ENCODE measurements at regions not wholly inside any gene's neighbourhood (a gene's known extent, or its start where the extent isn't known, plus 50 kb on each side); places are given as distances from the start of the nearest gene placed in this dataset.

DNA sequence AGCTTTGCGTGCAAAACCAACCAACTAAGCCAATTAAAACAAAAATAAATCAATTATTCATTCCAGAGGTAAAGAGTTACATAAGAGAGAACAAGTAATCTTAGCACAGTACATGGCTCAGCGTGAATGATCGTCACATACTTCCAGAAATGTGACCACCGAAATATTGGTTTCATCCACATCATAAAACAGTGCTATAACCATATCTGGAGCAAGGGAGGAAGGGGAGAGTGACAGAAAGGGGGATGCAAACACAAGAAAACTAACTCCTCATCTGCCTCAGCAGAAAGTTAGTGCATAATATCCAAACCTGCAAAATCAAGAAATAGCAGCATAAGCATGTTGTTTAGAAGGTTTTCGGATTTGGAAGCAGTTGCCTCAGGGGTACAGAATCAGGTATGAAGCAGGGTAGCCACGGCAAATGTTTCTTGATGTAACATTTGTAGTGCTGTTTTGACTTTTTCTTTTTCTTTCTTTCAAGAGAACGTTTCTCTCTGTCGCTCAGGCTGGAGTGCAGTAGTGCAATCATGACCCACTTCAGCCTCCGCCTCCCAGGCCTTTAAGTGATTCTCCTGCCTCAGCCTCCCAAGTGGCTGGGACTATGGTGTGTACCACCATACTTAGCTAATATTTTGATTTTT, 93.9 kb upstream of the EGLN3 start:
- no peak for DNase-seq (ENCODE audit: low spot score in 2 of 2)
- in situ Hi-C loops (cut with MboI; ENCODE audit: low sequenced_read_pairs): no loop called here
- Histone ChIP-seq H3K4me1 (no peaks in the 10 kb centered on the region), H3K9me3 (no peaks in the 10 kb centered on the region), H3K36me3 (replicated peaks) (no peaks in the 10 kb centered on the region), H3K4me3 (no peak overlapping the region), H3K27me3 (ENCODE audit: low read depth) (no peaks in the 10 kb centered on the region)

- no peaks in the 10 kb centered on the region for H3K27me3 ChIP-seq (ENCODE audit: low read depth)
- no peaks in the 10 kb centered on the region for H3K9me3 ChIP-seq
- H3K36me3 ChIP-seq (replicated peaks): no peaks in the 10 kb centered on the region
- no peaks in the 10 kb centered on the region for H3K4me1 ChIP-seq
- in situ Hi-C loops (cut with MboI; ENCODE audit: low sequenced_read_pairs): no loop called here
- H3K4me3 ChIP-seq: no peak overlapping the region
- DNase-seq (ENCODE audit: low spot score in 2 of 2): no peak
Measured at GRCh38 chr14:34044373-34044637, 93.4 kb upstream of the EGLN3 start.

- in situ Hi-C loops (cut with MboI; ENCODE audit: low sequenced_read_pairs): no loop called here
- Histone ChIP-seq H3K4me3 (no peak overlapping the region), H3K36me3 (replicated peaks) (no peaks in the 10 kb centered on the region), H3K4me1 (no peaks in the 10 kb centered on the region), H3K27me3 (ENCODE audit: low read depth) (no peaks in the 10 kb centered on the region), H3K9me3 (no peaks in the 10 kb centered on the region)
- no peak for DNase-seq (ENCODE audit: low spot score in 2 of 2)
Measured at GRCh38 chr14:34043627-34044372, 92.9 kb upstream of the EGLN3 start.

- DNase-seq (ENCODE audit: low spot score in 2 of 2): no peak
- no peaks in the 10 kb centered on the region for H3K27me3 ChIP-seq (ENCODE audit: low read depth)
- no peaks in the 10 kb centered on the region for H3K9me3 ChIP-seq
- no peaks in the 10 kb centered on the region for H3K36me3 ChIP-seq (replicated peaks)
- H3K4me1 ChIP-seq: no peaks in the 10 kb centered on the region
- H3K4me3 ChIP-seq: no peak overlapping the region
- in situ Hi-C loops (cut with MboI; ENCODE audit: low sequenced_read_pairs): no loop called here
Measured at GRCh38 chr14:34041220-34041619, 90.3 kb upstream of the EGLN3 start.

GRCh38 chr14:34040766-34041165, 89.9 kb upstream of the EGLN3 start:
- no peak for DNase-seq (ENCODE audit: low spot score in 2 of 2)
- Histone ChIP-seq H3K9me3 (no peaks in the 10 kb centered on the region), H3K36me3 (replicated peaks) (no peaks in the 10 kb centered on the region), H3K4me1 (no peaks in the 10 kb centered on the region), H3K27me3 (ENCODE audit: low read depth) (no peaks in the 10 kb centered on the region), H3K4me3 (no peak overlapping the region)
- in situ Hi-C loops (cut with MboI; ENCODE audit: low sequenced_read_pairs): no loop called here

DNA sequence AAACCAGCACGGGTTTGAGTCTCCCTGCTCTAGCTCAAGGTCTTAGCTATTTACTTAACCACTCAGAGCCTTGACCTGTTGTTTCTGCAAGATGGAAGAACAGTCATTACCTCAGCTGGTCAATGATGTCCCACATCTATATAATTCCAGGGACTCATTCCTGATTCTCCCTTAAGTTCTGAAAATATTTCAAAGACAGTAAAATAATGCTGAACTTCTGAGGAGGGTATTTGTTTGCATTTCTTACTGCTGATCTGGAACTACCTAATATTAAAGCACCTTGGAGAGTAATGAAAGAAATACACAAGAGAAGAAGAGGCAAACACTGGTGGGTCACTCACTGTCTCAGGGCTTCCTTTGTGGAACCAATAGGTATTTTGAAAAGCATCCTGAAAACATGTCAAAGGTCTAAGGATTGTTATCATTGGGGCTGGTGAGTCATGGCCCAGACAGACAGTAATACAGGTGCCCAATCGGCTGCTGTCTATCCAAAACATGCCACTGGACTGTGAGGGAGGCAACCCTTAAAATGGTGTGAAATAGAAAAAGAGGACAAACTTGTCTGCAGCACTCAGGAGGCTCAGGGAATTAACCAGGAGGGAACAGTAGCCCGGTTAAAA, 88.7 kb upstream of the EGLN3 start:
- Histone ChIP-seq H3K4me3 (no peak overlapping the region), H3K4me1 (no peaks in the 10 kb centered on the region), H3K36me3 (replicated peaks) (no peaks in the 10 kb centered on the region), H3K9me3 (no peaks in the 10 kb centered on the region), H3K27me3 (ENCODE audit: low read depth) (no peaks in the 10 kb centered on the region)
- DNase-seq (ENCODE audit: low spot score in 2 of 2): no peak
- in situ Hi-C loops (cut with MboI; ENCODE audit: low sequenced_read_pairs): no loop called here

- H3K27me3 ChIP-seq (ENCODE audit: low read depth): no peaks in the 10 kb centered on the region
- in situ Hi-C loops (cut with MboI; ENCODE audit: low sequenced_read_pairs): no loop called here
- no peaks in the 10 kb centered on the region for H3K4me1 ChIP-seq
- H3K4me3 ChIP-seq: no peak overlapping the region
- no peaks in the 10 kb centered on the region for H3K36me3 ChIP-seq (replicated peaks)
- H3K9me3 ChIP-seq: no peaks in the 10 kb centered on the region
- DNase-seq (ENCODE audit: low spot score in 2 of 2): no peak
Measured at GRCh38 chr14:34038358-34039057, 87.6 kb upstream of the EGLN3 start.

- DNase-seq (ENCODE audit: low spot score in 2 of 2): no peak
- Histone ChIP-seq H3K9me3 (no peaks in the 10 kb centered on the region), H3K36me3 (replicated peaks) (no peaks in the 10 kb centered on the region), H3K27me3 (ENCODE audit: low read depth) (no peaks in the 10 kb centered on the region), H3K4me3 (no peak overlapping the region), H3K4me1 (no peaks in the 10 kb centered on the region)
- in situ Hi-C loops (cut with MboI; ENCODE audit: low sequenced_read_pairs): no loop called here
Measured at GRCh38 chr14:34036319-34036766, 85.5 kb upstream of the EGLN3 start.

DNA sequence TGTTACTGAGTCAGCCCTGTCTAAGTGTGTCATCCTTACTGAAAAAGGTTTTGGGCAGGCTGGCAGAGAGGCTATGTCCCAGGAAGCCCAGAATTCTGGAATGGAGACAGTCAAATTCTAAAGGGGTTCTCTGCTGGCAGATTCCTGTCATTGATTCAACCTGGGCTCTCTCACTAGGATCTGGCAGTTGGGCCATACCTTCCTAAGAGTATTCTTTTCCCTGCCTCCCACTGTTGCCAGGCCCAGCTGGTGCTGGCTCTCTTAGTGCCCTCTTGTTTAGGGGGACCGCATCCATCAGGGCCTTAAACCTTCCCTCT, 85.0 kb upstream of the EGLN3 start:
- Histone ChIP-seq H3K9me3 (no peaks in the 10 kb centered on the region), H3K4me1 (no peaks in the 10 kb centered on the region), H3K4me3 (no peak overlapping the region), H3K36me3 (replicated peaks) (no peaks in the 10 kb centered on the region), H3K27me3 (ENCODE audit: low read depth) (no peaks in the 10 kb centered on the region)
- in situ Hi-C loops (cut with MboI; ENCODE audit: low sequenced_read_pairs): no loop called here
- no peak for DNase-seq (ENCODE audit: low spot score in 2 of 2)

DNA sequence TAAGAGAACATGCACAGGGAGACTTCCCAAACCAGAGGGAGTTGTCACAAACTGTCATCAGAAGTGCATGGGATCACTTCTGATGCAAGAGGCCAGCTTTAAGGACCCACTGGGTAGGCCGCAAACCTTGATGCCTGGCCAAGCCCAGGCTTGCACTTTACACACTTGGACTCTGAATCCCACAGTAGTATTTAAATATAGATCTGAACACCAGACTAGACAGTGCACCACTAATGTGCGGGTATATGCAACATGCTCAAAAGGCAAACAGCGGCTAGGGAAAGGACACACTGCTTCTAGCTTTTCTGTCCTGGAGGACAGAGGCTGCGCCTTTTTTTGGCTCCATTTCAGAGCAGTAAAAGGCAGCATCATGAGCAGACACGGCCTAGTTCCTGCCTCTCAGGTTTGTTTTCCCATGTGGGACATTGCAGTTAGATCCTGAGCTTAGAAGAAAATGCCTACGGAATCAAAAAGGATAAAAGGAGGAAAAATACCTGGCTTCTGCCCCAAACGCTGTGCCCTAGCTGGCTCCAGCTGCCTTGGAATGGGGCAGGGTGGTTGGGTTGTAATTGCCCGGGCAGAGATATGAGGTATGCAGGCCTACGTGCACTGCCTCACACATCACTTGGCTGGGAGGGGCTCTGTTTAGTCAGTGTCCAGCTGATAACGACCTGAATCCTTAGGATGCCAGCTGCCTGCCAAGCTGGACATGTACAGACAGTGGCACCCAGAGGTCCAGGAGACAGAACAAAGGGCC, 84.5 kb upstream of the EGLN3 start:
- no peaks in the 10 kb centered on the region for H3K36me3 ChIP-seq (replicated peaks)
- no peaks in the 10 kb centered on the region for H3K27me3 ChIP-seq (ENCODE audit: low read depth)
- H3K4me1 ChIP-seq: no peaks in the 10 kb centered on the region
- no peak for DNase-seq (ENCODE audit: low spot score in 2 of 2)
- in situ Hi-C loops (cut with MboI; ENCODE audit: low sequenced_read_pairs): no loop called here
- H3K9me3 ChIP-seq: no peaks in the 10 kb centered on the region
- H3K4me3 ChIP-seq: no peak overlapping the region

GRCh38 chr14:34034447-34035176, 83.7 kb upstream of the EGLN3 start:
- DNase-seq (ENCODE audit: low spot score in 2 of 2): no peak
- H3K4me1 ChIP-seq: peaks cover 6% of the 10 kb centered on the region; the same call in 1 of the 2 replicates
- H3K9me3 ChIP-seq: no peaks in the 10 kb centered on the region
- no peak overlapping the region for H3K4me3 ChIP-seq
- H3K36me3 ChIP-seq (replicated peaks): no peaks in the 10 kb centered on the region
- in situ Hi-C loops (cut with MboI; ENCODE audit: low sequenced_read_pairs): no loop called here
- no peaks in the 10 kb centered on the region for H3K27me3 ChIP-seq (ENCODE audit: low read depth)

DNA sequence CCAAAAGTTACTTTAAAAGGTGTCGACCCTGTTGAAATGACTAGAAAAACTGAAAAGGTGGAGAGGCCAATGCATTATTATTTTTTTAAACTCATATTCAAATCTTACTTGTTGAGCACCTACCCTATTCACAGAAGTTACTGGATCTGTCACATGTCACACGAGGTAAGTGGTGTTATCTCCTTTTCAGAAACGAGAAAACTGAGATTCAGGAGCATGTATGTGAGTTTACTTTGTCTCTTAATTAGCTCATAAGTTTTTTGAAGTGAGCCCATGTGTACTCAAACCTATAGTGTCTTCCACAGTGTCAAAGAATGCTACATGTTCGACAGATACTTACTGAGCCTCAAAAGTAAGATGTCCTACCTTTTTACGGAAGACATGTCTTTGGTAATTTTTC, 81.8 kb upstream of the EGLN3 start:
- DNase-seq (ENCODE audit: low spot score in 2 of 2): no peak
- peaks cover 6% of the 10 kb centered on the region; the same call in 1 of the 2 replicates for H3K4me1 ChIP-seq
- H3K27me3 ChIP-seq (ENCODE audit: low read depth): no peaks in the 10 kb centered on the region
- no peak overlapping the region for H3K4me3 ChIP-seq
- H3K36me3 ChIP-seq (replicated peaks): no peaks in the 10 kb centered on the region
- no peaks in the 10 kb centered on the region for H3K9me3 ChIP-seq
- in situ Hi-C loops (cut with MboI; ENCODE audit: low sequenced_read_pairs): no loop called here

- no peak overlapping the region for H3K4me3 ChIP-seq
- no peaks in the 10 kb centered on the region for H3K27me3 ChIP-seq (ENCODE audit: low read depth)
- no peaks in the 10 kb centered on the region for H3K9me3 ChIP-seq
- H3K36me3 ChIP-seq (replicated peaks): no peaks in the 10 kb centered on the region
- DNase-seq (ENCODE audit: low spot score in 2 of 2): no peak
- in situ Hi-C loops (cut with MboI; ENCODE audit: low sequenced_read_pairs): no loop called here
- peaks cover 6% of the 10 kb centered on the region; the same call in 1 of the 2 replicates for H3K4me1 ChIP-seq
Measured at GRCh38 chr14:34030864-34031263, 80.0 kb upstream of the EGLN3 start.

Data from HAP-1 (cell line).